ENCODE measurements at regions not wholly inside any gene's neighbourhood (a gene's known extent, or its start where the extent isn't known, plus 50 kb on each side); places are given as distances from the start of the nearest gene placed in this dataset.
"Not testable (repeated sequence)": the region's sequence is repeated elsewhere in the genome, so short reads cannot be mapped to it uniquely, and the experiment has no call there.

GRCh38 chr12:28032811-28033537 lies 60.4 kb upstream of the PTHLH start:
- TF ChIP-seq, protein P1, sequence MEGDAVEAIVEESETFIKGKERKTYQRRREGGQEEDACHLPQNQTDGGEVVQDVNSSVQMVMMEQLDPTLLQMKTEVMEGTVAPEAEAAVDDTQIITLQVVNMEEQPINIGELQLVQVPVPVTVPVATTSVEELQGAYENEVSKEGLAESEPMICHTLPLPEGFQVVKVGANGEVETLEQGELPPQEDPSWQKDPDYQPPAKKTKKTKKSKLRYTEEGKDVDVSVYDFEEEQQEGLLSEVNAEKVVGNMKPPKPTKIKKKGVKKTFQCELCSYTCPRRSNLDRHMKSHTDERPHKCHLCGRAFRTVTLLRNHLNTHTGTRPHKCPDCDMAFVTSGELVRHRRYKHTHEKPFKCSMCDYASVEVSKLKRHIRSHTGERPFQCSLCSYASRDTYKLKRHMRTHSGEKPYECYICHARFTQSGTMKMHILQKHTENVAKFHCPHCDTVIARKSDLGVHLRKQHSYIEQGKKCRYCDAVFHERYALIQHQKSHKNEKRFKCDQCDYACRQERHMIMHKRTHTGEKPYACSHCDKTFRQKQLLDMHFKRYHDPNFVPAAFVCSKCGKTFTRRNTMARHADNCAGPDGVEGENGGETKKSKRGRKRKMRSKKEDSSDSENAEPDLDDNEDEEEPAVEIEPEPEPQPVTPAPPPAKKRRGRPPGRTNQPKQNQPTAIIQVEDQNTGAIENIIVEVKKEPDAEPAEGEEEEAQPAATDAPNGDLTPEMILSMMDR (IDR thresholded peaks at IDR 0.05; ENCODE audit: control insufficient read depth, extremely low read depth, insufficient read depth), result no peak
- no peak overlapping the region for H3K4me3 ChIP-seq (ENCODE audit: low read depth, low read length)
- DNase-seq (ENCODE audit: low read depth), result no peak

- TF ChIP-seq, protein P1 (IDR thresholded peaks at IDR 0.05; ENCODE audit: control insufficient read depth, extremely low read depth, insufficient read depth), result no peak
- no peak for DNase-seq (ENCODE audit: low read depth)
- no peak overlapping the region for H3K4me3 ChIP-seq (ENCODE audit: low read depth, low read length)
These were observed 61.0 kb upstream of the PTHLH start for GRCh38 chr12:28033538-28033915.

DNA sequence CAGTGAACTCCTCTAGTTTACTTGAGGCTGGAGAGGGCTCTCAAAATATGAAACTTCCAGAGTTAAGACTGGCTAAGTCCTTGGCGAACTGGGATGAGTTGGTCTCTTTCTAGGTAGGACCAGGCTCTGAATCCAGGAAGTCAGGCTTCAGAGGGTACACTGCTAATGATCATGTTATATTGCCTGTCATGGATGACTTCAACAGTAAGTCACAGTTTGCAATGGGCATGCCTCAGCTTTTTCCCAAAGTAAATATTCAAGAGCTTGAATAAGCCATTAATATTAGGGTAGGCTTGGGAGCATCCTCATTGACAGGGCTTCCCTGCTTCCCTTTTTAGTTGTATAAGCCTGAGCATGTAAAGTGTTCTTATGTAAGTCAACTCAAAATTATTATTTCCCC lies 61.7 kb upstream of the PTHLH start:
- TF ChIP-seq, protein P1 (IDR thresholded peaks at IDR 0.05; ENCODE audit: control insufficient read depth, extremely low read depth, insufficient read depth), result no peak
- DNase-seq (ENCODE audit: low read depth), result no peak
- no peak overlapping the region for H3K4me3 ChIP-seq (ENCODE audit: low read depth, low read length)

DNA sequence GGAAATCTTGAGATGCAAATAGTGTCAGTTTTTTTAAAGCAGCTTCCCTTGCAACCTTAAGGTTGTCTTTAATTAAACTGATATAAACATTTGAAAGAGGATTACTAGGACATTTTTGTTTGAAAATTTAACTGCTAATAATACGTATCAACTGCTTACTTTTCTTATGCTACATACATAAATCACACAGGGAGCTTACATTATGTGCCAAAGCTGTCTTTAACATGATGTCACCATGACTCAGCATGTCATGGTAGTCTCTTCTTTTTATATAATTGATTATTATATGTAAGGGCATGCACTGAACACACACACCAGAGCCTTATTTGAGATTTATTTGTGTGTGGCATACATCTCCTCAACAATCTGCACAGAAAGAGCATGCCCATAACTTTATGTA lies 63.0 kb upstream of the PTHLH start:
- DNase-seq (ENCODE audit: low read depth), result peak; percentile 26
- H3K4me3 ChIP-seq (ENCODE audit: low read depth, low read length), result no peak overlapping the region
- TF ChIP-seq, protein P1 (IDR thresholded peaks at IDR 0.05; ENCODE audit: control insufficient read depth, extremely low read depth, insufficient read depth), result no peak

DNA sequence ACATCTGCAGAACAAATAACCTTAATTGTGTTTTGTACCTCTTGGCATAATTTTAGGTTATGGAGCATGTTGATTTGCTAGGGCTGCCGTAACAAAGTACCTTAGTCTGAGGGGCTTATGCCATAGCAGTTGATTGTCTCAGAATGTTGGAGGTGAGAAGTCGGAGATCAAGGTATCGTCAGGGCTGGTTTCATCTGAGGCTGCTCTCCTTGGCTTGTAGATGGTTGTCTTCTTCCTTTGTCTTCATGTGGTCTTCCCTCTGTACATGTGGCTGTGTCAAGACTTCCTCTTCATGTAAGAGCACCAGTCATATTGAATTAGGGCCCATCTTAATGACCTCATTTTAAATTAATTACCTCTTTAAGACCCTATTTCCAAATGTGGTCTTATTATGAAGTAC lies 64.4 kb upstream of the PTHLH start:
- H3K4me3 ChIP-seq (ENCODE audit: low read depth, low read length), result no peak overlapping the region
- TF ChIP-seq, protein P1 (IDR thresholded peaks at IDR 0.05; ENCODE audit: control insufficient read depth, extremely low read depth, insufficient read depth), result no peak
- DNase-seq (ENCODE audit: low read depth), result no peak

DNA sequence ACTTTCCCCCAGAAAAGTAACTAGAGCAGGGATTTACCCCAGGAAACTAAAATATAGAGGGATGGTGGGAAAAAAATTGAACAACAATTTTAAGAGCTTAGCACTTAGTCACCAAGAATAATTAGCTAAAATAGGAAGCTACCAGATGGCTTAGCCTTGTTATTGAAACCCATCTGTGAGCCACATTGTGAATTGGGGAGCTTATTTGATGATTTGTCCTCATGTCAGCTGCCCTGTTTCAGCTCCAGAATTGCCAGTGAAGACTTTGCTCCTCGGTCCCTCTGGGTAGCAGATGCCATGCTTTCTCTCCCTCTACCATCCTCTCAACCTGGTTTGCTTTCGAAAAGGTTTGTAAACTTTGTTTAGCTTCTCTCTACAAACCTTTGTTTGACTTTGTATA lies 67.7 kb upstream of the PTHLH start:
- H3K4me3 ChIP-seq (ENCODE audit: low read depth, low read length), result no peak overlapping the region
- TF ChIP-seq, protein P1 (IDR thresholded peaks at IDR 0.05; ENCODE audit: control insufficient read depth, extremely low read depth, insufficient read depth), result no peak
- DNase-seq (ENCODE audit: low read depth), result no peak

DNA sequence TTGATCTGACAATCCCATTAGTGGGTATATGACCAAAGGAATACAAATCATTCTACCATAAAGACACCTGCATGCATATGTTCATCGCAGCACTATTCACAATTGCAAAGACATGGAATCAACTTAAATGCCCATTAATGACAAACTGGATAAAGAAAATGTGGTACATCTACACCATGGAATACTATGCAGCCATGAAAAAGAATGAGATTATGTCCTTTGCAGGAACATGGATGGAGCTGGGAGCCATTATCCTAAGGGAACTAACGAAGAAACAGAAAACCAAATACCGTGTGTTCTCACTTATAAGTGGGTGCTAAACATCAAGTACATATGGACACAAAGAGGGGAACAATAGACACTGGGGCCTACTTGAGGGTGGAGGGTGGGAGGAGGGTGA lies 74.1 kb upstream of the PTHLH start:
- not testable (repeated sequence) for H3K4me3 ChIP-seq (ENCODE audit: low read depth, low read length); DNase-seq (ENCODE audit: low read depth)
